AG04450 (cell line): ENCODE measurements at regions not wholly inside any gene's neighbourhood (a gene's known extent, or its start where the extent isn't known, plus 50 kb on each side); places are given as distances from the start of the nearest gene placed in this dataset.

Experiments used
- CTCF ChIA-PET: fragments of 300-600, 350-600 bp; formaldehyde crosslinking; extraction: SDS; loops from one replicate; lab custom pipeline; 2022; ENCODE audit warnings: antibody characterized with exemption, inconsistent platforms; lab: Charles Lee
- POLR2A ChIA-PET: fragments of 350-600 bp; formaldehyde crosslinking; extraction: SDS; loops from one replicate; lab custom pipeline; 2021; ENCODE audit warnings: antibody characterized with exemption, inconsistent platforms; lab: Yijun Ruan, JAX
- DNase-seq: peaks from one replicate; pipeline ENCODE4 v3.0.0-alpha.2; 2011; ENCODE audit warnings: low read depth, low spot score
- H3K27ac ChIP-seq: one replicate; pipeline ENCODE4 v1.5.1; 2012; ENCODE audit warnings: low read depth, low read length, control low read depth
- H3K27me3 ChIP-seq: one replicate; pipeline ENCODE4 v1.6.0; 2012; ENCODE audit warnings: low read length; ENCODE audit not compliant: control insufficient read depth, insufficient read depth
- H3K4me3 ChIP-seq: 2 replicates; pipeline ENCODE4 v1.5.1; 2011; ENCODE audit warnings: mild to moderate bottlenecking, low read depth, low read length, control low read depth
- H3K9me3 ChIP-seq: 2 replicates; pipeline ENCODE4 v1.5.1; 2012; ENCODE audit warnings: low read length; ENCODE audit not compliant: control insufficient read depth, insufficient read depth
- TF ChIP-seq, protein P1 (sequence below): IDR thresholded peaks from 2 replicates; pipeline ENCODE4 v1.5.1; 2011; ENCODE audit warnings: low read depth, low read length, control low read depth, inconsistent platforms

DNA sequence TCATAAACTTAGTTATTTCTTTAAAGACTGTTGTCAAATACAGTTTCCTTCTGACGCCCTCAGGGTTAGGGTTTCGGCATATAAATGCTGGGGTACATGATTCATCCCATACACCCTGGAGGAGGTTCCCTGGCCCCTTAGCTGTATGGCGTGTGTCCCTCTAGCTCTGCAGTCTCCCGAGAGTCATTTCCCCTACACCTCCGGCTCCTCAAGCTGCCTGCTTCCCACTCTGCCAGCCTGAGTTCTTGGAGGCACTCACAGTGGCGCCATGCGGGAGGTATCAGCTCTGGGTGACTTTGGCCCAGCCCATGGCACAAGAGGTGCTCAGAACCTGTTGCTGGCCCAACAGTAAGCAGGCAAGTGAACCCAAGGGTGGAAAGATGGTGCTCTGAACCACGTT, 70.2 kb upstream of the TRPM1 start:
- no peak overlapping the region for H3K27ac ChIP-seq
- CTCF ChIA-PET = no interaction called here
- POLR2A ChIA-PET = no interaction called here
- no peak for DNase-seq
- TF ChIP-seq, protein P1, sequence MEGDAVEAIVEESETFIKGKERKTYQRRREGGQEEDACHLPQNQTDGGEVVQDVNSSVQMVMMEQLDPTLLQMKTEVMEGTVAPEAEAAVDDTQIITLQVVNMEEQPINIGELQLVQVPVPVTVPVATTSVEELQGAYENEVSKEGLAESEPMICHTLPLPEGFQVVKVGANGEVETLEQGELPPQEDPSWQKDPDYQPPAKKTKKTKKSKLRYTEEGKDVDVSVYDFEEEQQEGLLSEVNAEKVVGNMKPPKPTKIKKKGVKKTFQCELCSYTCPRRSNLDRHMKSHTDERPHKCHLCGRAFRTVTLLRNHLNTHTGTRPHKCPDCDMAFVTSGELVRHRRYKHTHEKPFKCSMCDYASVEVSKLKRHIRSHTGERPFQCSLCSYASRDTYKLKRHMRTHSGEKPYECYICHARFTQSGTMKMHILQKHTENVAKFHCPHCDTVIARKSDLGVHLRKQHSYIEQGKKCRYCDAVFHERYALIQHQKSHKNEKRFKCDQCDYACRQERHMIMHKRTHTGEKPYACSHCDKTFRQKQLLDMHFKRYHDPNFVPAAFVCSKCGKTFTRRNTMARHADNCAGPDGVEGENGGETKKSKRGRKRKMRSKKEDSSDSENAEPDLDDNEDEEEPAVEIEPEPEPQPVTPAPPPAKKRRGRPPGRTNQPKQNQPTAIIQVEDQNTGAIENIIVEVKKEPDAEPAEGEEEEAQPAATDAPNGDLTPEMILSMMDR = no peak
- H3K4me3 ChIP-seq = no peak overlapping the region
- H3K9me3 ChIP-seq = no peaks in the 10 kb centered on the region; the same call in 1 of the 2 replicates
- no peaks in the 10 kb centered on the region for H3K27me3 ChIP-seq

DNA sequence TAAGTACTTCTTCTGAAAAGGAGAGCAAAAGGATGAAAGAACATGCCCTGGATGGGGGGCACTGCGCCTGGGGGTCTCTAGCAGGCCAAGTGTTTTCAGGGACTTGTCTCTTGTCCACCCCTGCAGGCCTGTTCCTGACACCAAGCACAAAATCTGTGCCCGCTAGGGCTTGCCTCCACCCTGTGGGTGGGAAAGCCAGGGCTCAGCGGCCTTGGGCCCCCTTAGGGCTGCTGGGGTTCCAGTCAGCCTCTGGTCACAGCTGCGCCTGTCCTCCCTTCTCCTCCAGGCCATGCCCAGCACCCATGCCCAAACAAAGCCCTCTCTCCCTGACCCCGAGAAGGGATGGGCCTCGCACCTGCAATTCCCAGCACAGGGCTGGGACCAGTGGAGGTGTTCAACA, 71.1 kb upstream of the TRPM1 start:
- POLR2A ChIA-PET = no interaction called here

DNA sequence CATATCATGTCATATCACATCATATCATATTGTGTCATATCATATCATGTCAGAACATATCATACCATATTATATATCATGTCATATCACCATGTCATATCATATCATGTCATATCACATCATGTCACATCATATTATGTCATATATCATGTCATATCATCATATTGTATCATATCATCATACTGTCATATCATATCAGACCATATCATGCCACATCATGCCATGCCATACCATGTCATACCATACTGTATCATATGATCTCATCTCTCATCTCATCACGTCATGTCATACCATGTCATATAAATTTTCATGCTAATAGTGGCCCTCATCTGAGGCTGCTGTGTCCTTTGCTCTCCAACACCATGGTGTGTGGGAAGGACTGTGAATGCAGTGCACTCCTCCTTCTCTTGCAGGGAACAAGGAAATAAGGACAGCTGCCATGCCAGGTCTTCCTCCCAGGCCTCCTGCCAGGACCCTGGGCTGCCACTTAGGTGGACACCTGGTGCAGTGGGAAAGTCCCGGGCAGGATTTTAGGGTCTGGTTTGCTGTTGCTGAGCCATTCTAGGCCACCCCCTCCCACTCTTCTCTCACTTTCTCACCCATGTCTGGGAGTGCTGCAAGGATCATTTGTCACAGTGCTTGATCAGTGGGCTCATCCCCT, 72.4 kb upstream of the TRPM1 start:
- Histone ChIP-seq H3K27me3 (peaks cover 2% of the 10 kb centered on the region), H3K9me3 (no peaks in the 10 kb centered on the region; the same call in 1 of the 2 replicates), H3K4me3 (no peak overlapping the region), H3K27ac (no peak overlapping the region)
- ChIA-PET CTCF (no interaction called here), POLR2A (no interaction called here)
- TF ChIP-seq, protein P1 = no peak
- DNase-seq = no peak

More for the DNA sequence above, 71.1 kb upstream of the TRPM1 start:
- no peaks in the 10 kb centered on the region for H3K27me3 ChIP-seq
- TF ChIP-seq, protein P1 = no peak
- CTCF ChIA-PET = no interaction called here
- no peaks in the 10 kb centered on the region; the same call in 1 of the 2 replicates for H3K9me3 ChIP-seq
- no peak for DNase-seq
- no peak overlapping the region for H3K4me3 ChIP-seq
- H3K27ac ChIP-seq = no peak overlapping the region

DNA sequence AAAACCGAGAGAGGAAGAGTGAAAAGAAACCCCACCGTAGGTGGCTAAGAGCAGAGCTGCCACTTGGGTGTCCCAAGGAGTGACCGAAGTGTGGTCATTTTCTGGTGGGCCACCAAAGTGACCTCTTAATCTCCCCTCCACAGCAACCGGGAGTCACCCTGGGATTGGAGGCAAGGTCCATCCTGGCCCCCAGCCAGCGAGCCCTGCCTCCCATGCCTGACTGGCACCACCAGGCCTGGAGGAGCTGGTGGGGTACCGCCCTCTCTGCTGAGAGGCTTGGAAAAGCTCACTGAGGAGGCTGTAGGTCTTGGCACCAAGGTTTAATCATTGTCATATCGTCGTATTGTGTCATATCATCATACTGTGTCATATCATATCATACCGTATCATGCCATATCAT, 74.0 kb upstream of the TRPM1 start:
- ChIA-PET CTCF (no interaction called here), POLR2A (no interaction called here)
- TF ChIP-seq, protein P1 = no peak
- Histone ChIP-seq H3K4me3 (no peak overlapping the region), H3K27me3 (peaks cover 2% of the 10 kb centered on the region), H3K9me3 (no peaks in the 10 kb centered on the region; the same call in 1 of the 2 replicates), H3K27ac (no peak overlapping the region)
- no peak for DNase-seq

DNA sequence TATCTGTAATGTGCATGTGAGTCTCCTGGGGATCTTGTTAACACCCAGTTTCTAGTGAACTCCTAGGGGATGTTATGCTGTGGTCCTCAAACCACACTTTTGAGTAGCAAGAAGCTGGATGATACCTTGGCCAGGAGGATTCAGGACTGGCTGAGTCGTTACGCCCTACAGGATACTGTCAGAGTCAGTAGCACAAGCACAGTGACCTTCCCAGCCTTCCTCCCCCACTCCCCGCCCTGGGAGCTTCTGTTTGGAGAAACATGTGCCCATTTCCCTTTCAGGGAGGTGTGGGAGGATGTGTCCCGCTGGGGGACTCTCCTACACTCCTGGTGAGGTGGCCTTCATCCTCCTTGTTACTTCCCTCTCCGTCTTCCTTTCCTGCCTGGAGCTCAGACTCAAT, 76.4 kb upstream of the TRPM1 start:
- no peak overlapping the region for H3K4me3 ChIP-seq
- H3K9me3 ChIP-seq = no peaks in the 10 kb centered on the region; the same call in 1 of the 2 replicates
- no peak for DNase-seq
- ChIA-PET POLR2A (no interaction called here), CTCF (no interaction called here)
- TF ChIP-seq, protein P1 = no peak
- peaks cover 2% of the 10 kb centered on the region for H3K27me3 ChIP-seq
- no peak overlapping the region for H3K27ac ChIP-seq
